ENCODE measurements at regions not wholly inside any gene's neighbourhood (a gene's known extent, or its start where the extent isn't known, plus 50 kb on each side); places are given as distances from the start of the nearest gene placed in this dataset.

GRCh38 chr9:93820667-93821306 lies 134.4 kb downstream of the BARX1 start:
- no peak for DNase-seq (ENCODE audit: extremely low read depth, insufficient read length)

GRCh38 chr9:93819905-93820304 lies 135.2 kb downstream of the BARX1 start:
- Histone ChIP-seq H3K27me3 (replicated peaks; ENCODE audit: control insufficient read depth, insufficient read depth, low read length) (no peaks in the 10 kb centered on the region), H3K36me3 (ENCODE audit: control insufficient read depth, insufficient read depth, low read length) (no peaks in the 10 kb centered on the region), H3K4me3 (replicated peaks; ENCODE audit: low read depth, low read length) (no peak overlapping the region)
- no peak for TF ChIP-seq CTCF (IDR thresholded peaks at IDR 0.05; ENCODE audit: insufficient read depth, low read length, poor library complexity, severe bottlenecking)
- no peak for DNase-seq (ENCODE audit: extremely low read depth, insufficient read length)

More at GRCh38 chr9:93820667-93821306, 134.4 kb downstream of the BARX1 start:
- H3K4me3 ChIP-seq (replicated peaks; ENCODE audit: low read depth, low read length) = no peak overlapping the region
- H3K36me3 ChIP-seq (ENCODE audit: control insufficient read depth, insufficient read depth, low read length) = no peaks in the 10 kb centered on the region
- no peak for TF ChIP-seq CTCF (IDR thresholded peaks at IDR 0.05; ENCODE audit: insufficient read depth, low read length, poor library complexity, severe bottlenecking)
- H3K27me3 ChIP-seq (replicated peaks; ENCODE audit: control insufficient read depth, insufficient read depth, low read length) = no peaks in the 10 kb centered on the region

GRCh38 chr9:93818827-93819472 lies 136.2 kb downstream of the BARX1 start:
- no peaks in the 10 kb centered on the region; the same call in 1 of the 2 replicates for H3K27me3 ChIP-seq (replicated peaks; ENCODE audit: control insufficient read depth, insufficient read depth, low read length)
- no peak overlapping the region for H3K4me3 ChIP-seq (replicated peaks; ENCODE audit: low read depth, low read length)
- TF ChIP-seq CTCF (IDR thresholded peaks at IDR 0.05; ENCODE audit: insufficient read depth, low read length, poor library complexity, severe bottlenecking) = no peak
- no peak for DNase-seq (ENCODE audit: extremely low read depth, insufficient read length)
- H3K36me3 ChIP-seq (ENCODE audit: control insufficient read depth, insufficient read depth, low read length) = no peaks in the 10 kb centered on the region

GRCh38 chr9:93818237-93818636 lies 136.9 kb downstream of the BARX1 start:
- no peaks in the 10 kb centered on the region; the same call in 1 of the 2 replicates for H3K27me3 ChIP-seq (replicated peaks; ENCODE audit: control insufficient read depth, insufficient read depth, low read length)
- no peak for DNase-seq (ENCODE audit: extremely low read depth, insufficient read length)
- TF ChIP-seq CTCF (IDR thresholded peaks at IDR 0.05; ENCODE audit: insufficient read depth, low read length, poor library complexity, severe bottlenecking) = no peak
- no peak overlapping the region for H3K4me3 ChIP-seq (replicated peaks; ENCODE audit: low read depth, low read length)
- no peaks in the 10 kb centered on the region for H3K36me3 ChIP-seq (ENCODE audit: control insufficient read depth, insufficient read depth, low read length)

GRCh38 chr9:93815677-93816076 lies 139.5 kb downstream of the BARX1 start:
- no peak for TF ChIP-seq CTCF (IDR thresholded peaks at IDR 0.05; ENCODE audit: insufficient read depth, low read length, poor library complexity, severe bottlenecking)
- Histone ChIP-seq H3K27me3 (replicated peaks; ENCODE audit: control insufficient read depth, insufficient read depth, low read length) (no peaks in the 10 kb centered on the region; the same call in 1 of the 2 replicates), H3K4me3 (replicated peaks; ENCODE audit: low read depth, low read length) (no peak overlapping the region)

More at GRCh38 chr9:93815677-93816076, 139.5 kb downstream of the BARX1 start:
- DNase-seq (ENCODE audit: extremely low read depth, insufficient read length) = no peak
- no peaks in the 10 kb centered on the region for H3K36me3 ChIP-seq (ENCODE audit: control insufficient read depth, insufficient read depth, low read length)
